ENCODE measurements at regions not wholly inside any gene's neighbourhood (a gene's known extent, or its start where the extent isn't known, plus 50 kb on each side); places are given as distances from the start of the nearest gene placed in this dataset.

GRCh38 chr2:237191714-237192081, 106.0 kb downstream of the COPS8 start:
- no peak overlapping the region for H3K4me3 Mint-ChIP-seq
- H3K9me3 Mint-ChIP-seq: peaks cover 0 to 15% (median 0%) of the 10 kb centered on the region in 9 donors
- peaks cover 5 to 17% (median 10%) of the 10 kb centered on the region in 5 donors for H3K27me3 Mint-ChIP-seq
- no peak for ATAC-seq
- no peaks in the 10 kb centered on the region for H3K36me3 Mint-ChIP-seq
- POLR2A ChIA-PET: no interaction called here
- H3K4me1 Mint-ChIP-seq: no peaks in the 10 kb centered on the region
- no peak for DNase-seq
- H3K27ac Mint-ChIP-seq: no peak overlapping the region

GRCh38 chr2:237192881-237193280, 107.2 kb downstream of the COPS8 start:
- ATAC-seq: no peak
- H3K9me3 Mint-ChIP-seq: peaks cover 0 to 8% (median 0%) of the 10 kb centered on the region in 9 donors
- DNase-seq: no peak
- peaks cover 5 to 17% (median 7%) of the 10 kb centered on the region in 5 donors for H3K27me3 Mint-ChIP-seq
- POLR2A ChIA-PET: no interaction called here
- no peaks in the 10 kb centered on the region for H3K36me3 Mint-ChIP-seq
- no peaks in the 10 kb centered on the region for H3K4me1 Mint-ChIP-seq
- no peak overlapping the region for H3K27ac Mint-ChIP-seq
- no peak overlapping the region for H3K4me3 Mint-ChIP-seq

DNA sequence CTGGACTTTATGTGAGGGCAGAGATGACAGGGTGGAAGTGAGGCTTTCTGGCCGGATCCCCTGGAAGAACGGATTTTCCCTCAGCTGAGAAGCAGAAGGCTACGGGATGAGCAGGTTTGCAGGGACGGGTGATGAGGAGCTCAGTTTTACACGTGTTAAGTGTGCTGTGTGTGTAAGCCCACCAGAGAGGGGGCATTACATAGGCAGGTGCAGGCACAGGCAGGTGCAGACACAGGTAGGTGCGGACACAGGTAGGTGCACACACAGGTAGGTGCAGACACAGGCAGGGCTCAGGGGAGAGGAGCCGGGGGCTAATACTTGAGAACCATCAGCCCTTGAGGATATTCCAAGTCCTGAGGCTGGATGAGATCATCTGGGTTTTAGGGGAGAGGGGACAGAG, 107.7 kb downstream of the COPS8 start:
- no peak for ATAC-seq
- Mint-ChIP-seq H3K27ac (no peak overlapping the region), H3K4me1 (no peaks in the 10 kb centered on the region), H3K9me3 (peaks cover 0 to 8% (median 0%) of the 10 kb centered on the region in 9 donors), H3K27me3 (peaks cover 5 to 17% (median 7%) of the 10 kb centered on the region in 5 donors), H3K36me3 (no peaks in the 10 kb centered on the region), H3K4me3 (no peak overlapping the region)
- DNase-seq: no peak
- POLR2A ChIA-PET: no interaction called here

- peaks cover 0 to 8% (median 0%) of the 10 kb centered on the region in 9 donors for H3K9me3 Mint-ChIP-seq
- H3K36me3 Mint-ChIP-seq: no peaks in the 10 kb centered on the region
- H3K4me3 Mint-ChIP-seq: no peak overlapping the region
- POLR2A ChIA-PET: no interaction called here
- ATAC-seq (no peak), DNase-seq (no peak)
- peaks cover 5 to 17% (median 7%) of the 10 kb centered on the region in 5 donors for H3K27me3 Mint-ChIP-seq
- H3K4me1 Mint-ChIP-seq: no peaks in the 10 kb centered on the region
- H3K27ac Mint-ChIP-seq: no peak overlapping the region
Observed at GRCh38 chr2:237194081-237194480, 108.4 kb downstream of the COPS8 start.

DNA sequence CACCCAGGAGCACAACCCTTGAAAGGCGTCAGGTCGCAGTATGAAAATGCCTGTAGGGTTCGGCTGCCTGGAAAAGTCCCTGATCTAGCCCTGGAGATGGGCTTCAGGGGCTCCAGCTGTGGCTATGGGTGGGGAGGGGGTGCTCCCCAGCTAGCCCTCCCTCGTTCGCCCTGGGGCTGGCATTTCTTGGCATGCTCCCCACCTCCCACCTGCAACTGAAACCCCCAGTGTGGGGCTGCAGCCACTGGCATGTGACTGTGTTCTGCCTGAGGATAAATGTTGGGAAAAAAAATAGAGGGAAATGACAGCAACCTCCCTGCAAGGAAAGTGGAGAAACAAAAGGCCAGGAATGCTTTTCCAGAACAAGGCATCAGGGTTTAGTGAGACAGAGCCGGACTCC, 109.2 kb downstream of the COPS8 start:
- no peaks in the 10 kb centered on the region for H3K4me1 Mint-ChIP-seq
- no peak for DNase-seq
- H3K27ac Mint-ChIP-seq: no peak overlapping the region
- POLR2A ChIA-PET: no interaction called here
- H3K9me3 Mint-ChIP-seq: peaks cover 0 to under 1% (median 0%) of the 10 kb centered on the region in 9 donors
- H3K27me3 Mint-ChIP-seq: peaks cover 5 to 17% (median 7%) of the 10 kb centered on the region in 5 donors
- ATAC-seq: no peak
- no peaks in the 10 kb centered on the region for H3K36me3 Mint-ChIP-seq
- H3K4me3 Mint-ChIP-seq: no peak overlapping the region

DNA sequence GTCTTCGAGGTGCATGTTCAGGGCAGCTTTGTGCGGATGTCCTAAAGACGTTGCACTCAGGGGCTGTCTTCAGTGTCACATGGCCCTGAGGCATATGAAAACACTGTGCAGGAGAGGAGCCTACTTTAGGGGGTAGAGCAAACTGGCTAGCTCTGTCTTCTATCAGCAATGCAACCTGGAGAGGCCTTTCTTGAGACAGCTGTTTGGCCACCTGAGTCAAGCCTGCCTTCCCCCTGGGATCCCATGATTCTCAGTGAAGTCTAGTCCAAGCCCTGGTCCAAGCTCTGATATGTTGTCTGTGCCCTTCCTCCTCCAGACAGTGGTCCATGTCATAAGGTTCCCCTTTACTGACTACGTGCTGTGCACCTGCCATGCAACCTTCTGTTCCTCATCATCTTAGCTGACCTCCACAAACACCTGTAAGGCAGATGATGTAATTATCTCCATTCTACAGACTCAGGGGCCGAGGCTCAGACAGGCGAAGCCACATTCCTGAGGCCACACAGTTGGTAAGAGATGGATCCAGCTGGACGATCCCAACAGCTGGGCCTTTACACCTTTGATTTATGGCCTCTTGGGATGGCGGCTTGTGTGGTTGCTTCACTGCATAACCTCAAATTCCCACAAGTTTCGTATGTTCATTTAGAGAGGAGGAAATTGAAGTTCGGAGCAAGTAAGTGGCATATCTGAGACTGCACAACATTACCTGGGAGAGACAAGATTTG, 109.9 kb downstream of the COPS8 start:
- Mint-ChIP-seq H3K27ac (no peak overlapping the region), H3K27me3 (peaks cover 5 to 17% (median 7%) of the 10 kb centered on the region in 5 donors), H3K36me3 (no peaks in the 10 kb centered on the region), H3K9me3 (no peaks in the 10 kb centered on the region), H3K4me1 (no peaks in the 10 kb centered on the region), H3K4me3 (no peak overlapping the region)
- POLR2A ChIA-PET: no interaction called here
- ATAC-seq (no peak), DNase-seq (no peak)

DNA sequence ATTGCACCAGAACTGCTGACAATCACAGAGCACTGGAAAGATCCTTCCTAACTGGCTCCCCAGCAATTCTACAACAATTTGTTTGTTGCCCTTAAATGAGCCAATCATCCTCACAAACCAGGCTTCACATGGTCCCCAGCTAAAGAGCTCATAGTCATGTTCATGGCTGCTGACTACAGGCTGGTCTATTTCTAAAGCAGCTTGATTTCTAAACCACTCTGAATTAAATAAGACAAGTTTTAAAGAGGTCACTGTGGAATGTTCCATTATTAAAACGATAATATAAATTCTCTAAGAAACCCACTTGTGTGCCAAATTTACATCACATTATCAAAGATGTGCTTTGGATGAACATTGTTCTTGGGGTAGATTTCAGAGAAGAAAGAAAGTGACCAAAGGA, 110.7 kb downstream of the COPS8 start:
- Mint-ChIP-seq H3K9me3 (no peaks in the 10 kb centered on the region), H3K27ac (no peak overlapping the region), H3K27me3 (peaks cover 2 to 17% (median 7%) of the 10 kb centered on the region in 5 donors), H3K4me3 (no peak overlapping the region), H3K36me3 (no peaks in the 10 kb centered on the region), H3K4me1 (no peaks in the 10 kb centered on the region)
- DNase-seq (no peak), ATAC-seq (no peak)
- POLR2A ChIA-PET: no interaction called here

GRCh38 chr2:237196866-237197618, 111.4 kb downstream of the COPS8 start:
- DNase-seq (no peak), ATAC-seq (no peak)
- Mint-ChIP-seq H3K36me3 (no peaks in the 10 kb centered on the region), H3K4me3 (no peak overlapping the region), H3K9me3 (no peaks in the 10 kb centered on the region), H3K27ac (no peak overlapping the region), H3K4me1 (no peaks in the 10 kb centered on the region), H3K27me3 (peaks cover 2 to 15% (median 7%) of the 10 kb centered on the region in 5 donors)
- POLR2A ChIA-PET: no interaction called here

- H3K4me1 Mint-ChIP-seq: no peaks in the 10 kb centered on the region
- DNase-seq (no peak), ATAC-seq (no peak)
- no peaks in the 10 kb centered on the region for H3K36me3 Mint-ChIP-seq
- H3K27ac Mint-ChIP-seq: no peak overlapping the region
- peaks cover 0 to 5% (median under 1%) of the 10 kb centered on the region in 5 donors for H3K27me3 Mint-ChIP-seq
- H3K4me3 Mint-ChIP-seq: no peak overlapping the region
- POLR2A ChIA-PET: no interaction called here
- H3K9me3 Mint-ChIP-seq: no peaks in the 10 kb centered on the region
Observed at GRCh38 chr2:237198164-237198855, 112.6 kb downstream of the COPS8 start.

- peaks cover 0 to 8% (median 0%) of the 10 kb centered on the region in 5 donors for H3K27me3 Mint-ChIP-seq
- POLR2A ChIA-PET: no interaction called here
- H3K27ac Mint-ChIP-seq: no peak overlapping the region
- no peaks in the 10 kb centered on the region for H3K9me3 Mint-ChIP-seq
- DNase-seq (no peak), ATAC-seq (no peak)
- no peak overlapping the region for H3K4me3 Mint-ChIP-seq
- H3K36me3 Mint-ChIP-seq: no peaks in the 10 kb centered on the region
- no peaks in the 10 kb centered on the region for H3K4me1 Mint-ChIP-seq
Observed at GRCh38 chr2:237199082-237199481, 113.4 kb downstream of the COPS8 start.

DNA sequence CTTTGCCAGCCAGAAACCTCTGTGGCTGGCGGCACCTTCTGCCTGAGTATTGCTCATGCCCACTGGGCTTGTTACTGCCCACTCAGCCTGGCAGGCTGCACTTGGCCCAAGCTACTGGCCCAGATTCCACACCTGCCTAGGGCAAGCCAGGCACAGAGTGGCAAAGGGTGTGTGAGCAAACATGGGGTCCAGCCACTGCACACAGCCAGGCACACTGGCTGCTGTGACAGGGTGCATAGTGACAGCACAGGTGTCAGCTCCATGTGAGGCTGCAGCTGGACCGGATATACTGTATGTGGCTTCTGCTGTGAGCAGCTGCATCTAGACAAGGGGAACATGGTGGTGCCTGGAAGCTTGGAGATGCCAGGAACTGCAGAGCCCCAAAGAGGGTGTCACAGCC, 113.9 kb downstream of the COPS8 start:
- Mint-ChIP-seq H3K27me3 (peaks cover 0 to 13% (median 0%) of the 10 kb centered on the region in 5 donors), H3K36me3 (no peaks in the 10 kb centered on the region), H3K27ac (no peak overlapping the region), H3K4me3 (no peak overlapping the region), H3K9me3 (no peaks in the 10 kb centered on the region), H3K4me1 (no peaks in the 10 kb centered on the region)
- DNase-seq (no peak), ATAC-seq (no peak)
- POLR2A ChIA-PET: no interaction called here

- POLR2A ChIA-PET: no interaction called here
Observed at GRCh38 chr2:237200462-237200861, 114.8 kb downstream of the COPS8 start.

More at GRCh38 chr2:237200462-237200861, 114.8 kb downstream of the COPS8 start:
- Mint-ChIP-seq H3K36me3 (no peaks in the 10 kb centered on the region), H3K27ac (no peak overlapping the region), H3K4me1 (no peaks in the 10 kb centered on the region), H3K4me3 (no peak overlapping the region), H3K9me3 (no peaks in the 10 kb centered on the region), H3K27me3 (peaks cover 0 to 22% (median 5%) of the 10 kb centered on the region in 5 donors)
- no peak for DNase-seq
- ATAC-seq: no peak

Data from naive thymus-derived CD8-positive, alpha-beta T cell (primary cell).